Astrocyte (in vitro differentiated cells and primary cell): ENCODE measurements at regions not wholly inside any gene's neighbourhood (a gene's known extent, or its start where the extent isn't known, plus 50 kb on each side); places are given as distances from the start of the nearest gene placed in this dataset.

Source experiments
- CTCF ChIP-seq: IDR thresholded peaks from 2 replicates; pipeline ENCODE4 v1.5.1; 2011; ENCODE audit warnings: low read depth, mild to moderate bottlenecking, inconsistent platforms, low read length, moderate library complexity; ENCODE audit not compliant: insufficient read depth
- EZH2 ChIP-seq: IDR thresholded peaks from 2 replicates; pipeline ENCODE4 v1.6.1; 2012; ENCODE audit warnings: mild to moderate bottlenecking, low read length, inconsistent platforms; ENCODE audit not compliant: insufficient read depth

GRCh38 chr3:20583648-20584047 lies 397.6 kb upstream of the SGO1 start:
- TF ChIP-seq EZH2 (no peak), CTCF (no peak)
